ENCODE measurements at regions not wholly inside any gene's neighbourhood (a gene's known extent, or its start where the extent isn't known, plus 50 kb on each side); places are given as distances from the start of the nearest gene placed in this dataset.
"Not testable (repeated sequence)": the region's sequence is repeated elsewhere in the genome, so short reads cannot be mapped to it uniquely, and the experiment has no call there.

DNA sequence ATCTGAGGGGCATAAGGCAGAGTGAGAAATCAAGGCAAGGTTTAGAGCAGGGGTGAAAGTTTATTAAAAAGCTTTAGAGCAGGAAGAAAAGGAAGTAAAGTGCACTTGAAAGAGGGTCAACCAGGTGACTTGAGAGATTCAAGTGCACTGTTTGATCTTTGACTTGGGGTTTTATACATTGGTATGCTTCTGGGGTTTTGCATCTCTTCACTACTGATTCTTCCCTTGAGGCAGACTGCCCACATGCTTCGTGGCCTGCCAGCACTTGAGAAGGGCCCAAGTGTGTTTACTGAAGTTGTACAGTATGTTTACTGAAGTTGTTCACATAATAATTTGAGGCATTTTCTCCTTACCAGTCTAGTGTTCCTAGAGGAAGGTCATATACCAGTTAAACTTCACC lies 367.0 kb upstream of the UBE2E2 start:
- no peak for DNase-seq

- no peak for DNase-seq
Measured at GRCh38 chr3:22843854-22844253, 359.3 kb upstream of the UBE2E2 start.

- DNase-seq, result no peak
Measured at GRCh38 chr3:22846566-22846965, 356.6 kb upstream of the UBE2E2 start.

GRCh38 chr3:22849583-22849982 lies 353.5 kb upstream of the UBE2E2 start:
- DNase-seq, result not testable (repeated sequence)

DNA sequence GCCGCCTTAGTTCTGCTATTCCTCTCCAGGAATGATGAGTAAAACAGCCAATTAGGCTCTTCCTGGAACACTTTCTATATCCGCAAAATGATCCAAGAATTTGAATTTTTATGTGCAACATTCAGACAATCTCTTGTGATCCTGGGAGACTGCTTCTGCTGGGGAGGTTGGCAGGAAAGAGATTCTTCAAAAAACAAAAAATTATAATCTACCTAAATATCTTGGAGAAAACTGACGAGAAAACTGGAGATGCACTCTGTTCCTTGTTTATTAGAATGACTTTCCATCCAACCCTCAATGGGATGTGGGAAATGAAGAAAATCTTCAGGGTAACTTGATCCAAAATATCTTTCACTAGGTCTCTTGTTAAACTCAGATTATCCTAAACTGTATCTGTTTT lies 346.3 kb upstream of the UBE2E2 start:
- no peak for DNase-seq

DNA sequence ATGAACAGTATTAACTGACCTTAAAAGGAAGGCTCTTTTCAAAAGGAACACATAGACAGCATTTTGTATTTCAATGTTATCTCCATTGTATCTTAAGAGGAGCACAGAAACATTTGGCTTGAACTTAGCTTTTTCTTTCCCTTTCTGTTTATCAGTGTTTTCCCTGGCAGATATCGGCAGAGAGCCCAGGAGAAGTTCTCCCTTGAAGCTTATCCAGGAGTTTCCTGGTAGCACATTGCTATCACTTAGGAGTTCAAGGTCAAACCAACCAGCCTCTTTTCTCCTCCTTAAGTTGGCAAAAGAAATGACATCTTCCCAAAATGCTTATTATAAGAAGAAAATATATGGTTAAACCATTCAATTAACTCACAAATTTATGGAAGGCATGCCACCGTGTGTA lies 344.6 kb upstream of the UBE2E2 start:
- DNase-seq, result no peak

DNA sequence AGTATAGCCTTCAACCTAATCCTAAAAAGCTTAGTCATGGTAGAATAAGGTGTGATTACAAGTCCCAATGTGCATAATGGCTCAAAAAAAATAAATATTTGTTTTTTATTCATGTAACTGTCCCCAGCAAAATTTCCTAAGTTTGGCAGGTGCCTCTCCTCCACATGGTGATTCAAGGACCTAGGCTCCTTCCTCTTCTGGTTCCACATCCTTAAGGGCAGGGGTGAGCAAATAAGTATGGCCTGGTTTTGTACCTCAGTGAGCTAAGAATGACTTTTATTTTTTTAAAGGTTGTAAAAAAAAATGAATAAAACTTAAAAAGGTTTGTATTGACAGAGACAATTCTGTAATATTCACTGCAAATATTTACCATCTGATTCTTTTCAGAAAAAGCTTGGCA lies 343.5 kb upstream of the UBE2E2 start:
- DNase-seq, result no peak

- DNase-seq, result no peak
Measured at GRCh38 chr3:22861426-22861825, 341.7 kb upstream of the UBE2E2 start.

DNA sequence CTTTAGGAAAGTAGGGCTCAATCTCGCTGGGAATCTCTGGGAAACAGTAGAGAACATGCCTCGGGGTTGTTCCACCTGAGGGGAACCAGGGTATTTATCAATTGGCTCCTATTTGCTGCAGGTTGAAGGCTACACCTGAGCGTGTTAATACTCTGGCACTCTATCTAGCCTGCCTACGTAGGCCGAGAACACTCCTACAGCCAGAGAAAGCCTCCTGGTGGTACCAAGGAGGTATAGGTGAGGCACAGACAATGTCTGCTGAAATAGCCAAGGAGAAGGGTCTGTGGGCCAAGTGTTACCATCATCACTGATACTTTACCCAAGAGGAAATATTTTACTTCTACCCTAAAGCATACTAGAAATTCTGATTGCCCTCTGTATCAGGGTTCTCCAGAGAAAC lies 341.0 kb upstream of the UBE2E2 start:
- DNase-seq, result no peak

DNA sequence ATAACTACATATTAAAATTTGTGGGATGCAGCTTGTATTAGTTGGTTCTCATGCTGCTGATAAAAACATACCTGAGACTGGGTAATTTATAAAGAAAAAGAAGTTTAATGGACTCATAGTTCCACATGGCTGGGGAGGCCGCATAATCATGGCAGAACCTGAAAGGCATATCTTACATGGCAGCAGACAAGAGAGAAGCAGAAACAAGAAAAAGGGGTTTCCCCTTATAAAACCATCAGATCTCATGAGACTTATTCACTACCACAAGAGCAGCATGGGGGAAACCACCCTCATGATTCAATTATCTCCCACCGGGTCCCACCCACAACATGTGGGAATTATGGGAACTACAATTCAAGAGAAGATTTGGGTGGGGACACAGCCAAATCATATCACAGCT lies 320.3 kb upstream of the UBE2E2 start:
- DNase-seq, result not testable (repeated sequence)

DNA sequence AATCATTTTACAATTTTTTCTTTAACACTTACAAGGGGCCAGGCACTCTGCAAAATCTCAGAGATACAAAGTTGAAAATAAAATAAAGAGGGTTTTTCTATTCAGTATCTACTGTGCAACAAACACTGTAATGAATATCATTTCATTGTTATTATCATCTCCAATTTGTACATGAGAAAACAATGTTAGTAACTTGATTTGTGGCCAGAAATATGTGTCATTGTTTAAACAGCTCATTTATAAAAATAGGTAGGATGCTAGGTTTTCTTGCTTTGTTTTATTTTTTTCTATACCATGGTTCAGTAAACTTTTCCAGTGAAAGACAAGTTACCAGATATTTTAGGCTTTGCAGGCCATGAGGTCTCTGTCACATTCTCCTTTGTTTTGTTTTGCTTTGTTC lies 318.1 kb upstream of the UBE2E2 start:
- DNase-seq, result no peak

DNA sequence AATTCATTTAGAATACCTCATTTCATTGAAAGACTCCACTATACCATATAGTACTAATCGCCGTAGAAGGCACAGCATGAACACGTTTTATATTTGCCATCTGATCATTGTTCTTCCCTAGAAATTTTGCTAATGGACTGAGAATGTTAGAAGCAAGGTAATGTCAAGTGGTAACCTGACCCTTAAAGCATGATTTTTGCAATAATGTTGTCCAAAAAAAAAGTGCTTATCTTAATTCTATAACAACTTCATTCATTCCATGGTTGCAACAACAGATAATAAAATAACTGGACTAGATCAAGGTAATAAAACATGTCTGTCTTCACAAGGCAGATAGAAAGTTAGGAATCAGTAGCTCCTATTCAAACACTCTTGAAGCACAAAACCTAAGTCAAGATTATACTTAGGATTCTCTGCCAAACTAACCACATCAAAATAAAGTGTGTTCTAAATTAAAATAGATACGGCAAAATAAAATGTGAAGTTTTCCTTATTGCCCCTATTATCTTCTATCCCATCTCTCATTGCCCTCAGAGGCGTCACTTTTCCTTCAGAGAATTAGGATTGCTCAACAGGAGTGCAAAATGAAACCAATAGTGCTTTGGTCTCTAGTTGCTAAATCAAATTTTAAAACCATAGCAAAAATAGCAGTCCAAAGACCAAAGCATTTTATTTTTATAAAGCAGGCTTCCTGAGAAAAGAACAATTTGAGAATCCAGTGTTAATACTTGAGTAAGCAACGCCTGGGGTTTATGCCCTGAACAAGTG lies 317.4 kb upstream of the UBE2E2 start:
- no peak for DNase-seq

GRCh38 chr3:22886439-22887068 lies 316.6 kb upstream of the UBE2E2 start:
- DNase-seq, result no peak

DNA sequence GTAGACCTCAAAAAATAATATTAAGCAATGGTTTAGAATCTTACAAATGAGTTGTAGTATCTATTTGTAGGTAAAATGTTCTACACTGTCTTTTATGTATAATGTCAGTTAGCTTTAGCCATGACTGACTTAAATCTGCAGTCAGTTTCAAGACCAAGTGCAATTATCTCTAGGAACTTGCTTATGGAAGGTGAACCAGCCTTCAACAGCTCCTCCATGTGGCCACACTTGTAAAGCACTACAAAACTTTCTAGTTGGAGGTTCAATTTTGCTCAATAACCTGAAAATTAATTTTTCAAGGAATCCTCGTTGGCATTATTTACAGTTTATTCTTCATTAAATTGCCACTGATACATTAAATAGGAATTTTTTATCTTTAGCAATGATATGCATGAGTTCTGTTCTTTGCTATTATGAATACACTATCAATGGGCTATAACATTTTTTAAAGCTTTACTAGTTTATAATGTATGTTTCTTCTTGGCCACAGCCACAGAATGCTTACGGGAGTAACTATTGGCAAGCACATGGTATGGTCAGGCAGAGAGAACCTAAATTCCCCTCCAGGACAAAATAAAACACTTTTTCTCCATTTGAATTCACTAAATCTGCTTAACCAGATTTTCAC lies 315.3 kb upstream of the UBE2E2 start:
- DNase-seq, result peak; percentile 33

DNA sequence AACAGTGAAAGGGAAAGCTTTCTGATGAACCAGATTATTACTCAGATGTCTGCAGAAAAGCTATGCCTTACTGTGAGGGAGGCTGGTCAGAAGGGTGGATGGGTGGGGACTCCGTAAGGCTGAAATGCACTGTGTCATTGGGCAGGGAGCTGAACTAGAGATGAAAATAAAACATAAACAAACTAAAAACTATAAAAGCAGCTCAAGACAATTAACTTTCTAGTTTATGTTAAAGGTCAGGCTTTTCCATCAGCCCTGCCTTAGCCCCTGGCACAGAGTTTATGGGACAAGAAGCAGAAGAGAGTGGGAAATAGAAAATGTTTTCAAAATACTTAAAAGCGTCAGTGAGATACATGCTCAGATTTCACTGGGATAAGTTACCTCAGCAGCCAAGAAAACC lies 310.0 kb upstream of the UBE2E2 start:
- DNase-seq, result no peak

DNA sequence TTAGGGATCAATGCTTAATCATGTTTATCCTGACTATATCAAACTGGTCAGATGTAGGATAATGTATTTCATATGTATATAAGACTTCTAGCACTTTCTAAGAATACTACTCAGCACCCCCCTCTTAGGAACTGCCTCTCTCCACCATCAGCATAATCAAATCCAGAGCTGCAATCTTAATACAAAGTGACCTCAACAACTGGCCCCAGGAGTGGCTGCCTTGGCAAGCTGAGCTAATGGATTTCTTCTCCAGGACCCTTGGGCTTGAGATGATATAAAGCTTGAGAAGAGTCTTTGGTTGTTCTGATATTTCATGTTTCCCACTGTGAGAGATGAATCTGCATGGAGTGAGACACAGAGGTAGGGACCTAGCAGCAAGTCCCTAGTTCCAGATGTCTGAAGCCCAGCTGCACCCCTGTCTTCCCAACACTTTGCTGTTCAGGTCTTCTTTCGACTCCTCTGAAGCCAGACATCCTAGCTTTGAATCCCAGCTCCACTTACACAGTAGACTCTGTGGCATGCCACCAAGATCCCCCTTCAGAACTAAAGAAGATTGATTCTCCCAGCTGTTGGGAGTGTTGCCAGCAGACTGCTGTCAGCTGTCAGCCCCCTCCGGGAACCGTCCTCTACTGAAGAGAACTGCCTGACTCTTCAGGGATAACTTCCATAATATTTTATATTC lies 309.3 kb upstream of the UBE2E2 start:
- peak; percentile 3 for DNase-seq

DNA sequence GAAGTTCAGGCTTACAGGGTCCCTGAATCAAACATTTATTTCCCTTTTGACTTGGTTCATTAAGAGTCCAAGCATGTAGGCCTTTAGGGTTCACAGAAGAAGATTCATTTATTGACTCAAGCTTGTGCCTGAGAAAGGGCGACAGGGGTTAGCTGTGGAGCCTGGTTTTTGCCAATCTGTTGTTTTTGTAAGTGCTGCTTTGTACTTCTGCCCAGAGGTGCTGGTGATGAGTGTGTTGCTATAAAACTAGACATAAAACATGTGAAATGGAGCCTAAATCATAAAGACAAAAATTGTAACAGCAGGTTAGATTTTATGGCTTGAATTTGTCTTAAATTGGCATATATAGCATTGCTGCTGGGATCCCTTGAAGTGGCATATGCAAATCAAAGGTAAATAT lies 308.3 kb upstream of the UBE2E2 start:
- no peak for DNase-seq

DNA sequence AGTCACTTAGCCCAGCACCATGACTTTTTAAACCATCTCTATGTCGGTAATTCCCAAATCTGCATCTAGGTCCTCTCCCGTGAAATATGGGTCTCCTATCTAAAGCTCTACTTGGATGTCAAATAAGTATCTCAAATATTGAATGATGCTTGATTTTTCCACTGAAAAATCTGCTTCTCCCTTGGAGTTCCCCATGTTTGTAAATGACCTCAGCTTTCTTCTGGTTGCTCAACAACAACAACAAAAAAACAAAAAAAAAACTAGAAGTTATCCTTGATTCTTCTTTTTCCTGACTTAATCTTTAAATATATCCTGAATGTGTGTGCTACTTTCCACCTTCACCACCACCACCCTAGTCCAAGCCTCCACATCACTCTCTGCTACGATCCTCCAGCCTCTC lies 307.5 kb upstream of the UBE2E2 start:
- no peak for DNase-seq

DNA sequence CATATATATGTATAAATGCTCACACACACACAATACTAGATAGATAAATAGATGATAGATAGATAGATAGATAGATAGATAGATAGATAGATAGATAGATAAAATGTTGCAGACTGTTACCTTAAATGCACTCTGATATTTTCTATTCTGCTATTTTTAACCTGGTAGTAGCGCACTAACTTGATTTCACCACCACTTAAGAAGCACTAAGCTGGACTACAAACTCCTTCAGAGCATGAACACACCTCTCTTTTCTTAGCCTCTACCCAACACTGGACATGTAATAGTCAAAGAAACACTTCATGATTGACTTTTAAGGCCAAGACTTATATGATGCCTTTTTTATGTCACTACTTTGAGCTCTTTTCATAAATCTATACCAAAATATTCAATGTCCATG lies 304.6 kb upstream of the UBE2E2 start:
- no peak for DNase-seq

DNA sequence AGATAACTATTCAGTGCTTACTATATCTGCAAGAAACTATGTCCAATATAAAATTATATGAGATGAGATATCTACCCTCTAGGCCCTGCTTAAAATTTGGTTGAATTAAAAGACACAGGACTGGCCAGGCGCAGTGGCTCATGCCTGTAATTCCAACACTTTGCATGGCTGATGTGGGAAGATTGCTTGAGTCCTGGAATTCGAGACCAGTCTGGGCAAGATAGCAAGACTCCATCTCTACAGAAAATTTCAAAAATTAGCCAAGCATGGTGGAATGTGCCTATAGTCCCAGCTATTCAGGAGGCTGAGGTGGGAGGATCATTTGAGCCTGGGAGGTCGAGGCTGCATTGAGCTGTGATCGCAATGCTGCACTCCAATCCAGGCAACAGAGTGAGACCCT lies 303.7 kb upstream of the UBE2E2 start:
- DNase-seq, result no peak

DNA sequence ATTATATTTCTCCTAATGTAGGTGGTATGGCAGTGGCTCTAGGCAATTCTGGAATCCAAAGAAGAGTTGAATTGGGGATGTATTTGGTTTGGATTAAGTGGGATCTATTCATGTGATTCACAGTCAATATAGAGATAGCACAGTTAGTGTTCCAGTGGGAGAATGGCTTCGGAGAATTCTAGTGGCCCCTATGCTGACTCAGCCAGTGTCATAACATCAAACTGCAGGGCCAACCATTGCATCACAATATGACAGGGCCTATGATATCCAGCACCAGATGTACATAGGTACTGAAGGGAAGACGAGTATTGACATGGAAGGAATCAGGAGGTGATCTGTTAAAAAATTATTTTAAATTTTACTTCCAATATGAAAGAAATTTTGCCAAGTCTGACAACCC lies 302.8 kb upstream of the UBE2E2 start:
- DNase-seq, result no peak

- DNase-seq, result no peak
Measured at GRCh38 chr3:22901684-22902083, 301.4 kb upstream of the UBE2E2 start.

GRCh38 chr3:22907161-22907780 lies 295.9 kb upstream of the UBE2E2 start:
- DNase-seq, result no peak
